ENCODE measurements at regions not wholly inside any gene's neighbourhood (a gene's known extent, or its start where the extent isn't known, plus 50 kb on each side); places are given as distances from the start of the nearest gene placed in this dataset.

- TF ChIP-seq CTCF (IDR thresholded peaks at IDR 0.05): no peak
- no peak for TF ChIP-seq REST (IDR thresholded peaks at IDR 0.05; ENCODE audit: insufficient read depth in 1 of 2, low read depth in 2 of 2, low read length in 1 of 2)
- TF ChIP-seq SIN3A (IDR thresholded peaks at IDR 0.05; ENCODE audit: borderline replicate concordance, insufficient read depth, low read depth, low read length): no peak
- no peak for TF ChIP-seq POLR2AphosphoS5 (IDR thresholded peaks at IDR 0.05; ENCODE audit: low read depth, low read length)
- ATAC-seq (no peak), DNase-seq (ENCODE audit: low read depth, low spot score) (no peak)
- ChIA-PET POLR2A (no interaction called here), CTCF (no interaction called here)
- H3K4me3 ChIP-seq (ENCODE audit: low read depth in 2 of 2, low read length in 2 of 2): no peak overlapping the region
- H3K27ac ChIP-seq (ENCODE audit: low read length): no peak overlapping the region
- no peaks in the 10 kb centered on the region for H3K4me1 ChIP-seq (ENCODE audit: control insufficient read depth, insufficient read depth, low read length)
- H3K36me3 ChIP-seq (ENCODE audit: control insufficient read depth, insufficient read depth, low read length): no peaks in the 10 kb centered on the region
- no TSS peak for BruUV-seq (replicated peaks)
- no peaks in the 10 kb centered on the region for H3K9me3 ChIP-seq (ENCODE audit: control insufficient read depth, insufficient read depth, low read depth, low read length)
- in situ Hi-C loops (cut with HindIII; ENCODE audit: low pct_unique_long_range_greater_than_20kb, low sequenced_read_pairs): no loop called here
- intact Hi-C loops (cut with micrococcal nuclease; ENCODE audit: unreplicated experiment): no loop called here
- peaks cover 2% of the 10 kb centered on the region; the same call in 1 of the 2 replicates for H3K27me3 ChIP-seq (ENCODE audit: control insufficient read depth, insufficient read depth, low read length)
Observed at GRCh38 chr6:8760951-8761350, 325.6 kb upstream of the SLC35B3 start.

- in situ Hi-C loops (cut with HindIII; ENCODE audit: low pct_unique_long_range_greater_than_20kb, low sequenced_read_pairs): no loop called here
Observed at GRCh38 chr6:8758412-8758811, 323.1 kb upstream of the SLC35B3 start.

More at GRCh38 chr6:8758412-8758811, 323.1 kb upstream of the SLC35B3 start:
- no TSS peak for BruUV-seq (replicated peaks)
- Histone ChIP-seq H3K27me3 (ENCODE audit: control insufficient read depth, insufficient read depth, low read length) (peaks cover 2% of the 10 kb centered on the region; the same call in 1 of the 2 replicates), H3K27ac (ENCODE audit: low read length) (no peak overlapping the region), H3K9me3 (ENCODE audit: control insufficient read depth, insufficient read depth, low read depth, low read length) (no peaks in the 10 kb centered on the region), H3K36me3 (ENCODE audit: control insufficient read depth, insufficient read depth, low read length) (no peaks in the 10 kb centered on the region), H3K4me3 (ENCODE audit: low read depth in 2 of 2, low read length in 2 of 2) (no peak overlapping the region), H3K4me1 (ENCODE audit: control insufficient read depth, insufficient read depth, low read length) (no peaks in the 10 kb centered on the region)
- no peak for ATAC-seq
- ChIA-PET POLR2A (no interaction called here), CTCF (no interaction called here)
- no peak for DNase-seq (ENCODE audit: low read depth, low spot score)
- intact Hi-C loops (cut with micrococcal nuclease; ENCODE audit: unreplicated experiment): no loop called here
- TF ChIP-seq CTCF (IDR thresholded peaks at IDR 0.05): no peak
- no peak for TF ChIP-seq POLR2AphosphoS5 (IDR thresholded peaks at IDR 0.05; ENCODE audit: low read depth, low read length)
- no peak for TF ChIP-seq SIN3A (IDR thresholded peaks at IDR 0.05; ENCODE audit: borderline replicate concordance, insufficient read depth, low read depth, low read length)
- no peak for TF ChIP-seq REST (IDR thresholded peaks at IDR 0.05; ENCODE audit: insufficient read depth in 1 of 2, low read depth in 2 of 2, low read length in 1 of 2)
- no peak for TF ChIP-seq TCF7L2 (IDR thresholded peaks at IDR 0.05; ENCODE audit: low read depth, low read length)

Data from Panc1 (cell line).